GM23338 (cell line): ENCODE measurements at regions not wholly inside any gene's neighbourhood (a gene's known extent, or its start where the extent isn't known, plus 50 kb on each side); places are given as distances from the start of the nearest gene placed in this dataset.

Experiments
- ATAC-seq: fragments of 200-7000 bp; cut with Tn5 transposase; 3 replicates; pipeline ENCODE4 v1.9.1; 2020
- DNase-seq: peaks from one replicate; pipeline ENCODE4 v3.0.0-alpha.2; 2015; ENCODE audit warnings: low spot score
- H2AFZ ChIP-seq: fragments of 200-600 bp; sonication (generic); 2 replicates; pipeline ENCODE4 v1.8.0; 2016; ENCODE audit warnings: antibody characterized with exemption, mild to moderate bottlenecking, moderate library complexity
- H3F3A ChIP-seq: fragments of 200-600 bp; sonication (generic); replicated peaks from 2 replicates; pipeline ENCODE4 v1.8.0; 2017; ENCODE audit warnings: antibody characterized with exemption, mixed run types, low read depth
- H3K27ac ChIP-seq: fragments of 200-600 bp; sonication (generic); 2 replicates; pipeline ENCODE4 v1.6.1; 2016; ENCODE audit warnings: low read depth
- H3K27me3 ChIP-seq: fragments of 200-600 bp; sonication (generic); 2 replicates; pipeline ENCODE4 v1.8.0; 2016; ENCODE audit warnings: mild to moderate bottlenecking, mixed run types, moderate library complexity; ENCODE audit not compliant: insufficient read depth
- H3K36me3 ChIP-seq: fragments of 200-600 bp; sonication (generic); 2 replicates; pipeline ENCODE4 v1.8.0; 2016; ENCODE audit warnings: mild to moderate bottlenecking; ENCODE audit not compliant: insufficient read depth
- H3K4me1 ChIP-seq: fragments of 200-600 bp; sonication (generic); 2 replicates; pipeline ENCODE4 v1.8.0; 2016; ENCODE audit warnings: mild to moderate bottlenecking, moderate library complexity; ENCODE audit not compliant: insufficient read depth
- H3K4me2 ChIP-seq: fragments of 200-600 bp; sonication (generic); 2 replicates; pipeline ENCODE4 v1.7.1; 2017; ENCODE audit warnings: mixed run types
- H3K4me3 ChIP-seq: fragments of 200-600 bp; sonication (generic); 2 replicates; pipeline ENCODE4 v1.6.1; 2016; ENCODE audit warnings: mixed run types
- H3K79me2 ChIP-seq: fragments of 200-600 bp; sonication (generic); replicated peaks from 2 replicates; pipeline ENCODE4 v1.8.0; 2017; ENCODE audit warnings: mild to moderate bottlenecking; ENCODE audit not compliant: insufficient read depth
- H3K9me2 ChIP-seq: fragments of 200-600 bp; sonication (generic); 2 replicates; pipeline ENCODE4 v1.8.0; 2017; ENCODE audit not compliant: insufficient read depth
- H4K20me1 ChIP-seq: fragments of 200-600 bp; sonication (generic); replicated peaks from 2 replicates; pipeline ENCODE4 v1.8.0; 2017; ENCODE audit warnings: mild to moderate bottlenecking; ENCODE audit not compliant: insufficient read depth
- H3K27ac Mint-ChIP-seq: 2 replicates; pipeline ENCODE4 v1.8.0; 2020; ENCODE audit warnings: inconsistent platforms, mild to moderate bottlenecking, moderate library complexity, mixed read lengths
- H3K27me3 Mint-ChIP-seq: 3 replicates; pipeline ENCODE4 v1.8.0; 2022; ENCODE audit warnings: low read depth, mild to moderate bottlenecking, moderate library complexity, mixed read lengths, inconsistent platforms; ENCODE audit not compliant: insufficient read depth, poor library complexity
- H3K36me3 Mint-ChIP-seq: 3 replicates; pipeline ENCODE4 v1.8.0; 2021; ENCODE audit warnings: low read depth, mild to moderate bottlenecking, inconsistent platforms, moderate library complexity, mixed read lengths
- H3K4me1 Mint-ChIP-seq: 3 replicates; pipeline ENCODE4 v1.8.0; 2020; ENCODE audit warnings: mild to moderate bottlenecking, inconsistent platforms, mixed read lengths
- H3K4me3 Mint-ChIP-seq: 3 replicates; pipeline ENCODE4 v1.8.0; 2021; ENCODE audit warnings: moderate library complexity, mild to moderate bottlenecking, inconsistent platforms, mixed read lengths
- H3K9me3 Mint-ChIP-seq: 3 replicates; pipeline ENCODE4 v1.8.0; 2020; ENCODE audit warnings: moderate library complexity, mild to moderate bottlenecking, inconsistent platforms, mixed read lengths
- CREB1 ChIP-seq: fragments of 250-450 bp; sonication (Bioruptor Pico); IDR thresholded peaks from 2 replicates; pipeline ENCODE4 v1.5.0; 2020; ENCODE audit warnings: low read depth, mild to moderate bottlenecking, moderate library complexity
- ETS1 ChIP-seq: IDR thresholded peaks from 2 replicates; pipeline ENCODE4 v1.6.1; 2016; ENCODE audit warnings: antibody characterized with exemption
- EZH2 ChIP-seq: fragments of 200-600 bp; sonication (generic); IDR thresholded peaks from one replicate; pipeline ENCODE4 v1.8.0; 2017; ENCODE audit warnings: antibody characterized with exemption, mild to moderate bottlenecking, low read depth; ENCODE audit not compliant: unreplicated experiment
- EZH2phosphoT487 ChIP-seq: fragments of 200-600 bp; sonication (generic); IDR thresholded peaks from one replicate; pipeline ENCODE4 v1.8.1; 2018; ENCODE audit warnings: antibody characterized with exemption; ENCODE audit not compliant: unreplicated experiment
- JUNB ChIP-seq: IDR thresholded peaks from one replicate; pipeline ENCODE4 v1.6.1; 2016; ENCODE audit warnings: antibody characterized with exemption; ENCODE audit not compliant: unreplicated experiment
- POLR2AphosphoS5 ChIP-seq: IDR thresholded peaks from 2 replicates; pipeline ENCODE4 v1.6.1; 2016; ENCODE audit warnings: antibody characterized with exemption, low read depth
- REST ChIP-seq: IDR thresholded peaks from one replicate; pipeline ENCODE4 v1.6.1; 2018; ENCODE audit warnings: antibody characterized with exemption; ENCODE audit not compliant: unreplicated experiment
- STAT1 ChIP-seq: IDR thresholded peaks from one replicate; pipeline ENCODE4 v1.6.1; 2016; ENCODE audit warnings: antibody characterized with exemption; ENCODE audit not compliant: unreplicated experiment
- ZNF114 ChIP-seq: fragments of 250-450 bp; sonication (Bioruptor Pico); IDR thresholded peaks from 2 replicates; pipeline ENCODE4 v1.5.0; 2020; ENCODE audit warnings: mild to moderate bottlenecking, moderate library complexity
- ZNF331 ChIP-seq: fragments of 250-450 bp; sonication (Bioruptor Pico); IDR thresholded peaks from 2 replicates; pipeline ENCODE4 v1.5.0; 2020; ENCODE audit warnings: low read depth, mild to moderate bottlenecking, moderate library complexity
- ZNF462 ChIP-seq: fragments of 250-450 bp; sonication (Bioruptor Pico); IDR thresholded peaks from 2 replicates; pipeline ENCODE4 v1.5.0; 2020; ENCODE audit warnings: mild to moderate bottlenecking, moderate library complexity

GRCh38 chr15:77838061-77838460 lies 205.3 kb upstream of the LINGO1 start (continued):
- TF ChIP-seq ETS1 (no peak), EZH2 (no peak), CREB1 (CRISPR knock-in tag) (no peak), STAT1 (no peak), POLR2AphosphoS5 (no peak), ZNF331 (CRISPR knock-in tag) (no peak)

GRCh38 chr15:77837649-77838025 lies 204.9 kb upstream of the LINGO1 start:
- H3K36me3 Mint-ChIP-seq, result no peaks in the 10 kb centered on the region
- no peak for DNase-seq
- no peak overlapping the region for H3K27ac Mint-ChIP-seq
- TF ChIP-seq ZNF462 (CRISPR knock-in tag) (no peak), EZH2phosphoT487 (no peak), STAT1 (no peak), ZNF114 (CRISPR knock-in tag) (no peak), POLR2AphosphoS5 (no peak), CREB1 (CRISPR knock-in tag) (no peak), JUNB (no peak), REST (no peak), EZH2 (no peak), ETS1 (no peak), ZNF331 (CRISPR knock-in tag) (no peak)

More at GRCh38 chr15:77837649-77838025, 204.9 kb upstream of the LINGO1 start:
- H3K36me3 ChIP-seq, result no peaks in the 10 kb centered on the region
- no peak overlapping the region for H3K4me2 ChIP-seq
- peaks cover 21% of the 10 kb centered on the region for H3K4me1 Mint-ChIP-seq
- peaks cover 8% of the 10 kb centered on the region for H3K27me3 Mint-ChIP-seq
- H3K4me3 ChIP-seq, result no peak overlapping the region
- no peaks in the 10 kb centered on the region for H3K27me3 ChIP-seq
- no peak for ATAC-seq
- no peaks in the 10 kb centered on the region for H3K79me2 ChIP-seq
- H3K27ac ChIP-seq, result no peak overlapping the region
- no peaks in the 10 kb centered on the region for H3K4me1 ChIP-seq
- H4K20me1 ChIP-seq, result no peaks in the 10 kb centered on the region
- H3K4me3 Mint-ChIP-seq, result no peak overlapping the region
- no peaks in the 10 kb centered on the region for H3K9me3 Mint-ChIP-seq
- no peaks in the 10 kb centered on the region for H3F3A ChIP-seq
- 0 out of 2 replicates have a peak, but pooled peaks cover 4% of the 10 kb centered on the region for H3K9me2 ChIP-seq
- no peak overlapping the region for H2AFZ ChIP-seq
